ENCODE measurements at regions not wholly inside any gene's neighbourhood (a gene's known extent, or its start where the extent isn't known, plus 50 kb on each side); places are given as distances from the start of the nearest gene placed in this dataset.

DNA sequence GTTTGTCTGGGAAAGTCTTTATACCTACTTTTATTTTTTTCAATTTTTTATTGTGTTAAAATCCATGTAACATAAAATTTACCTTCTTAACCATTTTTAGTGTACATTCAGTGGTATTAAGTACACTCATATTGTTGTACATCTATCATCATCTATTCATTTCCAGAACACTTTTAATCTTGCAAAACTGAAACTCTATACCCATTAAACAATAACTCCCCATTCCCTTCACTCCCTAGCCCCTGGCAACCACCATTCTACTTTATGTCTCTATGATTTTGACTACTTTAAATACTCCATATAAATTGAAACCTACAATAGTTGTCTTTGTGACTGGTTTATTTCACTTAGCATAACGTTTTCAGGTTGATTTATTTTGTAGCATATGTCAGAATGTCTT lies 131.9 kb upstream of the SLC38A2 start:
- H2AFZ ChIP-seq (ENCODE audit: low read depth, low read length, poor library complexity, severe bottlenecking) = no peak overlapping the region
- peaks cover 0 to 21% of the 10 kb centered on the region in 2 experiments; a peak in 1 of 4 replicates for H3K36me3 ChIP-seq (ENCODE audit: control insufficient read depth in 1 of 2, insufficient read depth in 2 of 2, low read length in 2 of 2)
- 0 out of 2 replicates have a peak, but pooled peaks cover 3% of the 10 kb centered on the region for H3K79me2 ChIP-seq (ENCODE audit: insufficient read depth, low read length)
- H3K27me3 ChIP-seq (ENCODE audit: insufficient read depth, low read length) = no peaks in the 10 kb centered on the region
- intact Hi-C loops (cut with micrococcal nuclease) = no loop called here
- BruUV-seq (replicated peaks) = no TSS peak
- no peak overlapping the region for H3K4me3 ChIP-seq (replicated peaks in 1 of 2; ENCODE audit: low read depth in 1 of 2, low read length in 2 of 2)
- no peak for TF ChIP-seq YY1 (IDR thresholded peaks at IDR 0.05; ENCODE audit: extremely low read depth, insufficient replicate concordance, low read depth, low read length)
- no peak for TF ChIP-seq SRF (IDR thresholded peaks at IDR 0.05; ENCODE audit: low read depth)
- TF ChIP-seq, protein P1, sequence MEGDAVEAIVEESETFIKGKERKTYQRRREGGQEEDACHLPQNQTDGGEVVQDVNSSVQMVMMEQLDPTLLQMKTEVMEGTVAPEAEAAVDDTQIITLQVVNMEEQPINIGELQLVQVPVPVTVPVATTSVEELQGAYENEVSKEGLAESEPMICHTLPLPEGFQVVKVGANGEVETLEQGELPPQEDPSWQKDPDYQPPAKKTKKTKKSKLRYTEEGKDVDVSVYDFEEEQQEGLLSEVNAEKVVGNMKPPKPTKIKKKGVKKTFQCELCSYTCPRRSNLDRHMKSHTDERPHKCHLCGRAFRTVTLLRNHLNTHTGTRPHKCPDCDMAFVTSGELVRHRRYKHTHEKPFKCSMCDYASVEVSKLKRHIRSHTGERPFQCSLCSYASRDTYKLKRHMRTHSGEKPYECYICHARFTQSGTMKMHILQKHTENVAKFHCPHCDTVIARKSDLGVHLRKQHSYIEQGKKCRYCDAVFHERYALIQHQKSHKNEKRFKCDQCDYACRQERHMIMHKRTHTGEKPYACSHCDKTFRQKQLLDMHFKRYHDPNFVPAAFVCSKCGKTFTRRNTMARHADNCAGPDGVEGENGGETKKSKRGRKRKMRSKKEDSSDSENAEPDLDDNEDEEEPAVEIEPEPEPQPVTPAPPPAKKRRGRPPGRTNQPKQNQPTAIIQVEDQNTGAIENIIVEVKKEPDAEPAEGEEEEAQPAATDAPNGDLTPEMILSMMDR (IDR thresholded peaks at IDR 0.05 in 2 of 3, conservative IDR thresholded peaks at IDR 0.05 in 1 of 3; ENCODE audit: borderline replicate concordance in 1 of 3, insufficient read depth in 1 of 3, low read depth in 2 of 3, low read length in 2 of 3) = no peak
- TF ChIP-seq SP1 (IDR thresholded peaks at IDR 0.05; ENCODE audit: low read depth) = no peak
- no peak for TF ChIP-seq EGR1 (IDR thresholded peaks at IDR 0.05; ENCODE audit: low read depth)
- TF ChIP-seq JUND (IDR thresholded peaks at IDR 0.05) = no peak
- H3K9me2 ChIP-seq (ENCODE audit: insufficient read depth) = no peaks in the 10 kb centered on the region
- POLR2A ChIA-PET = no interaction called here
- H3K9ac ChIP-seq (ENCODE audit: low read length) = no peak overlapping the region
- CTCF ChIA-PET = no interaction called here
- RAD21 ChIA-PET (ENCODE audit: low non-redundant PET in 1 of 2, low total read pairs in 2 of 2, uncharacterized antibody in 2 of 2, unreplicated experiment in 2 of 2) = no interaction called here
- ATAC-seq = no peak
- H3K4me2 ChIP-seq (ENCODE audit: low read length) = no peak overlapping the region
- peaks cover 0 to 15% of the 10 kb centered on the region in 2 experiments; a peak in 2 of 4 replicates for H3K4me1 ChIP-seq (ENCODE audit: control insufficient read depth in 1 of 2, insufficient read depth in 2 of 2, low read length in 2 of 2)
- H3K9me3 ChIP-seq (ENCODE audit: control insufficient read depth in 1 of 2, insufficient read depth in 1 of 2, low read depth in 1 of 2, low read length in 2 of 2) = peaks cover 4 to 22% of the 10 kb centered on the region in 2 experiments; a peak in 3 of 4 replicates
- H3K27ac ChIP-seq (ENCODE audit: low read depth, low read length) = no peak overlapping the region
- no peak for DNase-seq (ENCODE audit: low read depth, low spot score)
- no peaks in the 10 kb centered on the region for H4K20me1 ChIP-seq (ENCODE audit: insufficient read depth)

DNA sequence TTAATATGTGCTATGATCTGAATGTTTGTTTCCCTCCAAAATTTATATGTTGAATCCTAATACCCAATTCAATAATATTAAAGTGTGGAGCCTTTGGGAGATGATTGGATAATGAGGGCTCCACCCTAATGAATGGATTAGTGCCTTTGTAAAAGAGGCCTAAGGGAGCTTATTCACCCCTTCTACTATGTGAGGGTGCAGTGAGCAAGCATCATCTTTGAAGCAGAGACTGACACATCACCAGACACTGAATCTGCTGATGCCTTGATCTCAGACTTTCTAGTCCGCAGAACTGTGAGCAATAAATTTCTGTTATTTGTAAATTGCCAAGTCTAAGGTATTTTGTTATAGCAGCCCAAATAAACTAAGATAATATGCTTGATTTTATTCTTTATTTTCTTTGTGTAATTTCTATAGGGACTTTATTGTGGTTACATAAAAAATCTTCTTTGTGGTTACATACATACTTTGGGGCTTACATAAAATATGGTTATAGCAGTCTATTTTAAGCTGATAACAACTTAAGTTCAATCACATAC lies 131.1 kb upstream of the SLC38A2 start:
- RAD21 ChIA-PET (ENCODE audit: low non-redundant PET in 1 of 2, low total read pairs in 2 of 2, uncharacterized antibody in 2 of 2, unreplicated experiment in 2 of 2) = no interaction called here
- no peak for ATAC-seq
- Histone ChIP-seq H3K27me3 (ENCODE audit: insufficient read depth, low read length) (no peaks in the 10 kb centered on the region), H3K4me2 (ENCODE audit: low read length) (no peak overlapping the region), H3K36me3 (ENCODE audit: control insufficient read depth in 1 of 2, insufficient read depth in 2 of 2, low read length in 2 of 2) (peaks cover 0 to 21% of the 10 kb centered on the region in 2 experiments; a peak in 1 of 4 replicates), H3K9me2 (ENCODE audit: insufficient read depth) (no peaks in the 10 kb centered on the region), H3K4me1 (ENCODE audit: control insufficient read depth in 1 of 2, insufficient read depth in 2 of 2, low read length in 2 of 2) (peaks cover 0 to 15% of the 10 kb centered on the region in 2 experiments; a peak in 2 of 4 replicates), H3K27ac (ENCODE audit: low read depth, low read length) (no peak overlapping the region), H3K9ac (ENCODE audit: low read length) (no peak overlapping the region), H3K4me3 (replicated peaks in 1 of 2; ENCODE audit: low read depth in 1 of 2, low read length in 2 of 2) (no peak overlapping the region), H3K79me2 (ENCODE audit: insufficient read depth, low read length) (0 out of 2 replicates have a peak, but pooled peaks cover 3% of the 10 kb centered on the region), H3K9me3 (ENCODE audit: control insufficient read depth in 1 of 2, insufficient read depth in 1 of 2, low read depth in 1 of 2, low read length in 2 of 2) (peaks cover 4 to 22% of the 10 kb centered on the region in 2 experiments; a peak in 3 of 4 replicates), H2AFZ (ENCODE audit: low read depth, low read length, poor library complexity, severe bottlenecking) (no peak overlapping the region), H4K20me1 (ENCODE audit: insufficient read depth) (no peaks in the 10 kb centered on the region)
- DNase-seq (ENCODE audit: low read depth, low spot score) = no peak
- TF ChIP-seq ZFX (IDR thresholded peaks at IDR 0.05) (no peak), ZNF274 (IDR thresholded peaks at IDR 0.05; ENCODE audit: low read depth, low read length) (no peak), JUND (IDR thresholded peaks at IDR 0.05) (no peak), SIN3A (IDR thresholded peaks at IDR 0.05; ENCODE audit: low read depth) (no peak), CBX3 (IDR thresholded peaks at IDR 0.05; ENCODE audit: low read depth) (no peak)
- TF ChIP-seq, protein P2, sequence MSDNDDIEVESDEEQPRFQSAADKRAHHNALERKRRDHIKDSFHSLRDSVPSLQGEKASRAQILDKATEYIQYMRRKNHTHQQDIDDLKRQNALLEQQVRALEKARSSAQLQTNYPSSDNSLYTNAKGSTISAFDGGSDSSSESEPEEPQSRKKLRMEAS (IDR thresholded peaks at IDR 0.05) = no peak
- TF ChIP-seq, protein P3, sequence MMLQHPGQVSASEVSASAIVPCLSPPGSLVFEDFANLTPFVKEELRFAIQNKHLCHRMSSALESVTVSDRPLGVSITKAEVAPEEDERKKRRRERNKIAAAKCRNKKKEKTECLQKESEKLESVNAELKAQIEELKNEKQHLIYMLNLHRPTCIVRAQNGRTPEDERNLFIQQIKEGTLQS (IDR thresholded peaks at IDR 0.05) = no peak
- intact Hi-C loops (cut with micrococcal nuclease) = no loop called here
- no TSS peak for BruUV-seq (replicated peaks)
- POLR2A ChIA-PET = no interaction called here
- CTCF ChIA-PET = no interaction called here

Data from HCT116 (cell line).